HG02885 (cell line): ENCODE measurements at regions not wholly inside any gene's neighbourhood (a gene's known extent, or its start where the extent isn't known, plus 50 kb on each side); places are given as distances from the start of the nearest gene placed in this dataset.

Experiments used
- ATAC-seq: cut with Tn5 transposase; IDR thresholded peaks from one replicate; pipeline ENCODE4 v1.9.1; 2021; ENCODE audit warnings: mild to moderate bottlenecking; ENCODE audit not compliant: unreplicated experiment, poor library complexity

- ATAC-seq, result no peak
These were observed 153.5 kb upstream of the SOD1 start for GRCh38 chr21:31505975-31506374.

DNA sequence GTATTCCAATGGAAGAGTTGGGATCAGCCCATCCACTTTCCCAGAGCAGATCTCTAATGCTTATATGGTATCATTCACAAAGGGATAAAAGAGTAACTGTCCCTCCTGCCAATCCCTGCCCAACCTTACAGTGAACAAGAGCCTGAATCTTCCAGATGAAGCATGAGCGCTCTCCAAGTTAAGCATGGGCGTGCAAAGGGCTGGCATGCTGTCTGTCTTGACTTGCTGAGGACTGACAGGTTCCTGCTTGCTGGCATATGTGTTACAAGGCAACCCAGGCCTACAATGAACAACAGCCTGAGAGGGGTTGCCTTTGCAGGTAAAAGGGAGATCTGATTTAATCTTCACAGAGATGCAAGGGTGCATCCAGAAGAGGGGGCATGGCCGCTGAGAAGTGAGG is 155.6 kb upstream of the SOD1 start:
- ATAC-seq, result no peak

DNA sequence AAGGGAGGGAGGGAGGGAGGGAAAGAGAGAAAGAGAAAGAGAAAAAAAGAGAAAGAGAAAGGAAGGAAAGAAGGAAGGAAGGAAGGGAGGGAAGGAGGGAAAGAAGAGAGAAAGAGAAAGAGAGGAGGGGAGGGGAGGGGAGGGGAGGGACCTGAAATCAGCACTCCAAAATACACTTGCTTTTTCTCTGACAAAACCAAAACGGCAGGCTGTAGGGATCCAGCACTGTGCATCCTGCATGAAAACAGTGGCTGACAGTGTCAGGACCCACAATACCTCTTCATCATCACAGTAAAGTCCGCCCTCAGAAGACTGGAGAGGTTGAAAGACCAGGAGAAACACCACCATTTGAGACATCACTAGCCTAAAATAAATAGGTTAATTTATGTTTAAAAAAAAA is 156.0 kb upstream of the SOD1 start:
- ATAC-seq, result no peak

DNA sequence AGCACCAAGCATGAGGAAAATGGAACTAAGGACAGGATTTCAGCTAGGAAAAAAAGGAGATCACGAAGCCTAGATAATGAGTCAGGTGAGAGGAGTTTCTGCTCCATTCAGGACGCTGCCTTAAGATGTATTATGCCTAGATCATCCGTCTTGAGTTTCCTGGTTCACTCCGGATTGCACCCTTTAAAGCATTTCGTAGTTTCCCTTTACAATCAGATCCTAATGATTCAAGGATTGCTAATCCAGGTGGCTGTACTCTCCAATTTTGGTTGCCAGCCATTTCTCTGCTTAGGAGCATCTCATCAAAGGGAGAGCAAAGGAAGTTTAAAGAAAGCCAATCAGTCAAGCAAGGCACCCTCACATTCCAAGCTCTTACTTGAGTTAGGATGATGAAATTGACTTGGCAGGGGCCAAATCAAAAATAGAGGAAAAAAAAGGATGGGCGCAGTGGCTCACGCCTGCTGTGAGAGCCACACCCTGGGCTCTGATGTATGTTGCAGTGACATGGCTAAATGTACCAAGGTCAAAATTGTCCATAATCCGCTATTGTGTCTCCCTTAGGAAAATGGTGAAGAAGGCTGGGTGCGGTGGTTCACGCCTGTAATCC is 156.9 kb upstream of the SOD1 start:
- ATAC-seq, result no peak

GRCh38 chr21:31501926-31502325 is 157.6 kb upstream of the SOD1 start:
- ATAC-seq, result no peak

- no peak for ATAC-seq
These were observed 156.9 kb upstream of the TIAM1 start for GRCh38 chr21:31500982-31501381.

GRCh38 chr21:31500071-31500470 is 156.0 kb upstream of the TIAM1 start:
- ATAC-seq, result no peak

- ATAC-seq, result no peak
These were observed 154.9 kb upstream of the TIAM1 start for GRCh38 chr21:31498985-31499384.

GRCh38 chr21:31497914-31498313 is 153.9 kb upstream of the TIAM1 start:
- no peak for ATAC-seq

GRCh38 chr21:31493350-31493880 is 149.4 kb upstream of the TIAM1 start:
- ATAC-seq, result no peak

- ATAC-seq, result no peak
These were observed 147.6 kb upstream of the TIAM1 start for GRCh38 chr21:31491617-31492016.

GRCh38 chr21:31490443-31490842 is 146.4 kb upstream of the TIAM1 start:
- no peak for ATAC-seq

- no peak for ATAC-seq
These were observed 145.7 kb upstream of the TIAM1 start for GRCh38 chr21:31489726-31490125.

DNA sequence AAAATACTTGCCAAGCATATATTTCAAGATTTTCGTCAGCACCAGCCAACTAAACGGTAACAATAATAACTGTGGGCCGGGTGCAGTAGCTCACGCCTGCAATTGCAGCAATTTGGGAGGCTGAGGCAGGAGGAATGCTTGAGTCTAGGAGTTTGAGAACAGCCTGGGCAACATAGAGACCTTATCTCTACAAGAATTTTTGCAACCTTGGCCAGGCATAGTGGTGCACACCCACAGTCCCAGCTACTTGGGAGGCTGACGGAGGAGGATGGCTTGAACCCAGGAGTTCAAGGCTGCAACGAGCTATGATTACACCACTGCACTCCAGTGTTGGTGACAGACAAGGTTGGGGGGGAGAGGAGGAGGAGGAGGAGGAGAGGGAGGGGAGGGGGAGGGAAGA is 145.0 kb upstream of the TIAM1 start:
- ATAC-seq, result no peak

DNA sequence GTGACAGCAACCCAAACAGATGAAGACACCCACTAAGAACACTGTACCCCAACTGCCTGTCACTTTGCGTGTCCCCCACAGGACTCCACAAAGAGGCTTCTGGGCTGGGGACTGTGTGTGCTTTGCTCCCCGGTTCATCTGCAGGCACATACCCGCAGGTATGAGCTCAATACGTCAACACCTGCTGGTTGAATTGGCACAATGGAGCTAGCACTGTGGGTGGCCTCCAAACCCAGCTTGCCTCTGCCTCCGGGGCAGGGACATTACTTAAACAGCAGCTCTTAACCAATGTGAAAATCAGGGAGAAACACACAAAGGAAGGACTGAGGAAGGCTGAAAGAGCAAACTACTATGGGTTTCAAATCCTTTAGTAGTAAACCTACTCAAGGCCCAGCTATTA is 140.2 kb upstream of the TIAM1 start:
- ATAC-seq, result no peak

- no peak for ATAC-seq
These were observed 139.1 kb upstream of the TIAM1 start for GRCh38 chr21:31483146-31483545.

- ATAC-seq, result no peak
These were observed 138.4 kb upstream of the TIAM1 start for GRCh38 chr21:31482460-31482859.

- no peak for ATAC-seq
These were observed 136.2 kb upstream of the TIAM1 start for GRCh38 chr21:31480228-31480627.

- ATAC-seq, result no peak
These were observed 135.7 kb upstream of the TIAM1 start for GRCh38 chr21:31479714-31480113.

GRCh38 chr21:31479222-31479621 is 135.2 kb upstream of the TIAM1 start:
- no peak for ATAC-seq

DNA sequence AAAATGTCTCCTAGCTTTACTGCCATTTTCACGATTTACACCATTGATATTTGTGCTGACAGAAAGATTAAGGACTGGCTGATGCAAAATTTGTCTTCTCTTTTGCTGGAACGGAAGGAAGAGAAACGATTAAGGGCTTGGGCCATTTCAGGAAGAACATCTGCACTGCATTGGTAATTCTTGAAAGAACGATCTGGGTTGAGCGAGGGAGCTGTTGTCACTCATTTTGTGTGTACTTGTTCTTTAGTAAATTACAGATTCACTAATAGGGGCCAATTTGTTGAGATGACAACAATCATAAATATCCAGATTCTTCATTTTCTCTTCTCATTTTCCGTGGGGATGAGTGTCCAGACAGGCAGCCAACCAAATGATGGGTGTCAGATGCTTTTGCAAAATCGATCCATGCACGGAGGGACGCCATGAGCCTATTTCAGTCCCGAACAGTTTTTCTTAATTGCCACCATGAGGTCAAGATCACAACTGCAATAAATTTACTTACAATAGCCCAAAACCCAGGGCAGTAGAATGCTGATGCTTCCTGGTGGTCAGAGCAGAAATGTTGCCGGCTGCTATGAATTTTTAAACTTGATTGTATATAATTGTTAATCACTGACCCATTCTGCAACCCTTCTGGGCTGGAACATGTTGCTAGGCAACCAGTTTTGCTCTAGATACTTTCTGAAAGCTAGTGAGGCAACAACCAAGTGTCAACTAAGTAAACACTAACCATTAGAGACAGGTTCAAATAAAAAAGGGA is 132.4 kb upstream of the TIAM1 start:
- ATAC-seq, result no peak

DNA sequence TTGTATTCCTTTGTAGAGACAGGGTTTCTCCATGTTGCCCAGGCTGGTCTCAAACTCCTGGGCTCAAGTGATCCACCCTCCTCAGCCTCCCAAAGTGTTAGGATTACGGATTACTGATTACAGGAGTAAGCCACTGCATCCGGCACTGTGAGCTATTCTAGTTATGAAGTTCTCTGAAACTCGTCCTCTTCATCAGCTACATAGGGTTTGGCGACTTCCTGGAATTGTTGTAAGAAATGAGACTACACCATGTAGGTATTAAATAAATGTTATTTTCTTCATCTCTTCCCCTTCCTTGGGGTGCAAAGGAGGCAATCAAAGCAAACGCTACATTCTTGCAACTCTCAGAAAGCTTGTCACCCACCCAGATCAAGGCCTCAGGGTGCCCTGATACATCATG is 131.2 kb upstream of the TIAM1 start:
- no peak for ATAC-seq
